Ishikawa (cell line): ENCODE measurements at regions not wholly inside any gene's neighbourhood (a gene's known extent, or its start where the extent isn't known, plus 50 kb on each side); places are given as distances from the start of the nearest gene placed in this dataset.

Experiments used
- CEBPB ChIP-seq: IDR thresholded peaks from 2 replicates; pipeline ENCODE4 v1.6.1; 2012
- CREB1 ChIP-seq: IDR thresholded peaks from 2 replicates; pipeline ENCODE4 v1.6.1; 2012; ENCODE audit warnings: low read depth
- EGR1 ChIP-seq: IDR thresholded peaks from 2 replicates; pipeline ENCODE4 v1.6.1; 2012
- EP300 ChIP-seq: IDR thresholded peaks from 2 replicates; pipeline ENCODE4 v1.6.1; 2012; ENCODE audit warnings: borderline replicate concordance
- FOXM1 ChIP-seq: IDR thresholded peaks from 2 replicates; pipeline ENCODE4 v1.6.1; 2012; ENCODE audit warnings: low read depth, borderline replicate concordance
- NFIC ChIP-seq: IDR thresholded peaks from 2 replicates; pipeline ENCODE4 v1.6.1; 2012
- RAD21 ChIP-seq: IDR thresholded peaks from 2 replicates; pipeline ENCODE4 v1.6.1; 2012; ENCODE audit warnings: low read depth
- TAF1 ChIP-seq: IDR thresholded peaks from 2 replicates; pipeline ENCODE4 v1.6.1; 2012; ENCODE audit warnings: low read depth, mild to moderate bottlenecking
- TCF12 ChIP-seq: IDR thresholded peaks from 2 replicates; pipeline ENCODE4 v1.6.1; 2012; ENCODE audit warnings: low read depth
- TEAD4 ChIP-seq: IDR thresholded peaks from 2 replicates; pipeline ENCODE4 v1.6.1; 2012
- YY1 ChIP-seq: IDR thresholded peaks from 2 replicates; pipeline ENCODE4 v1.6.1; 2012; ENCODE audit warnings: low read depth
- ZBTB7A ChIP-seq: IDR thresholded peaks from 2 replicates; pipeline ENCODE4 v1.6.1; 2012; ENCODE audit warnings: low read depth
- TF ChIP-seq, protein P1 (sequence below): IDR thresholded peaks from 2 replicates; pipeline ENCODE4 v1.6.1; 2012
- TF ChIP-seq, protein P2 (sequence below): IDR thresholded peaks from 2 replicates; pipeline ENCODE4 v1.6.1; 2012; ENCODE audit warnings: low read depth, mild to moderate bottlenecking
- TF ChIP-seq, protein P3 (sequence below): IDR thresholded peaks from 2 replicates; pipeline ENCODE4 v1.6.1; 2012

DNA sequence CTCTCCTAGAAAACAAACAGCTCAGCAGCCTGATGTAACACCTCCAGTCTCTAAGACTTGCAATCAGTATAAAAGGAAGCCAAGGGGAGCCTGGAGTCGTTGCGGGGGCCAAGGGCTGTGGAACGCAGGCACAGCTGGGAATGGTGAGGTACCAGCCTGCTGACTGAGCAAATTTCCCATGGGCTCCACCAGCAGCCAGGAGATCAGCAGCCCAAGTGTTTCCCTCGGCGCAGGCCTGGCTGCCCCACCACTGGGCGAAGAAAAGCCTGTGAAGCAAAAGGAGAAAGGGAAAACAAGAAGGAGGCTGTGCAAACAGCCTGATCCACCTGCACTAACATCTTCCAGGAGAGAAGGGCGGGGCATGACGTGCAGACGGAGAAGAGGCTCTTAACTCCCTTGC lies 155.3 kb downstream of the SHQ1 start:
- no peak for TF ChIP-seq TCF12
- TF ChIP-seq TEAD4, result no peak
- no peak for TF ChIP-seq EGR1
- no peak for TF ChIP-seq EP300
- TF ChIP-seq, protein P1, sequence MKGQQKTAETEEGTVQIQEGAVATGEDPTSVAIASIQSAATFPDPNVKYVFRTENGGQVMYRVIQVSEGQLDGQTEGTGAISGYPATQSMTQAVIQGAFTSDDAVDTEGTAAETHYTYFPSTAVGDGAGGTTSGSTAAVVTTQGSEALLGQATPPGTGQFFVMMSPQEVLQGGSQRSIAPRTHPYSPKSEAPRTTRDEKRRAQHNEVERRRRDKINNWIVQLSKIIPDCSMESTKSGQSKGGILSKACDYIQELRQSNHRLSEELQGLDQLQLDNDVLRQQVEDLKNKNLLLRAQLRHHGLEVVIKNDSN, result no peak
- no peak for TF ChIP-seq RAD21
- TF ChIP-seq, protein P2, sequence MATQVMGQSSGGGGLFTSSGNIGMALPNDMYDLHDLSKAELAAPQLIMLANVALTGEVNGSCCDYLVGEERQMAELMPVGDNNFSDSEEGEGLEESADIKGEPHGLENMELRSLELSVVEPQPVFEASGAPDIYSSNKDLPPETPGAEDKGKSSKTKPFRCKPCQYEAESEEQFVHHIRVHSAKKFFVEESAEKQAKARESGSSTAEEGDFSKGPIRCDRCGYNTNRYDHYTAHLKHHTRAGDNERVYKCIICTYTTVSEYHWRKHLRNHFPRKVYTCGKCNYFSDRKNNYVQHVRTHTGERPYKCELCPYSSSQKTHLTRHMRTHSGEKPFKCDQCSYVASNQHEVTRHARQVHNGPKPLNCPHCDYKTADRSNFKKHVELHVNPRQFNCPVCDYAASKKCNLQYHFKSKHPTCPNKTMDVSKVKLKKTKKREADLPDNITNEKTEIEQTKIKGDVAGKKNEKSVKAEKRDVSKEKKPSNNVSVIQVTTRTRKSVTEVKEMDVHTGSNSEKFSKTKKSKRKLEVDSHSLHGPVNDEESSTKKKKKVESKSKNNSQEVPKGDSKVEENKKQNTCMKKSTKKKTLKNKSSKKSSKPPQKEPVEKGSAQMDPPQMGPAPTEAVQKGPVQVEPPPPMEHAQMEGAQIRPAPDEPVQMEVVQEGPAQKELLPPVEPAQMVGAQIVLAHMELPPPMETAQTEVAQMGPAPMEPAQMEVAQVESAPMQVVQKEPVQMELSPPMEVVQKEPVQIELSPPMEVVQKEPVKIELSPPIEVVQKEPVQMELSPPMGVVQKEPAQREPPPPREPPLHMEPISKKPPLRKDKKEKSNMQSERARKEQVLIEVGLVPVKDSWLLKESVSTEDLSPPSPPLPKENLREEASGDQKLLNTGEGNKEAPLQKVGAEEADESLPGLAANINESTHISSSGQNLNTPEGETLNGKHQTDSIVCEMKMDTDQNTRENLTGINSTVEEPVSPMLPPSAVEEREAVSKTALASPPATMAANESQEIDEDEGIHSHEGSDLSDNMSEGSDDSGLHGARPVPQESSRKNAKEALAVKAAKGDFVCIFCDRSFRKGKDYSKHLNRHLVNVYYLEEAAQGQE, result no peak
- TF ChIP-seq CEBPB, result no peak
- no peak for TF ChIP-seq FOXM1
- no peak for TF ChIP-seq YY1
- no peak for TF ChIP-seq CREB1
- no peak for TF ChIP-seq NFIC

DNA sequence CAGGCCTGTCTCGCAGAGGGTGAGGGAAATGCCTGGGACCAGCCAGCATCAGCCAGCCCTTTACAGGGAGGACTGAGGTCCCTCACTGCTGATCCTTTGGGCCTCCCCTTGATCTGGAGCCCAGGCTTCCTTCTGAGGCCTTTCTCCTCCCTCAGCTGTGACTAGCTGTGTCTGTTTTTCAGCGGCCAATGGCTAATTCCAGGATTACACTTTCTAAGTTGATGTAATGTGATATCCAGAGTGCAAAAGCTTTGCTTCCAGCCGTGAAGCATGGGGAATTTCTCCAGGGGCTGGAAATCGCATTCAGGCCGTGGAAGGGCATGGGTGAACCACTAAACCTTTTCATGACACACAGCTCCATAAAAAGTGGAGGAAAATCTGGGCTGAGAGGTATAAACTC lies 157.6 kb downstream of the SHQ1 start:
- no peak for TF ChIP-seq TAF1
- TF ChIP-seq RAD21, result no peak
- TF ChIP-seq CEBPB, result no peak
- no peak for TF ChIP-seq TEAD4
- TF ChIP-seq TCF12, result no peak
- TF ChIP-seq NFIC, result no peak
- TF ChIP-seq ZBTB7A, result no peak
- TF ChIP-seq, protein P3, sequence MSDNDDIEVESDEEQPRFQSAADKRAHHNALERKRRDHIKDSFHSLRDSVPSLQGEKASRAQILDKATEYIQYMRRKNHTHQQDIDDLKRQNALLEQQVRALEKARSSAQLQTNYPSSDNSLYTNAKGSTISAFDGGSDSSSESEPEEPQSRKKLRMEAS, result no peak
- TF ChIP-seq FOXM1, result no peak
- TF ChIP-seq, protein P1, result no peak
- no peak for TF ChIP-seq EP300
- TF ChIP-seq, protein P2, result no peak
- TF ChIP-seq EGR1, result no peak
- TF ChIP-seq CREB1, result no peak
- TF ChIP-seq YY1, result no peak

DNA sequence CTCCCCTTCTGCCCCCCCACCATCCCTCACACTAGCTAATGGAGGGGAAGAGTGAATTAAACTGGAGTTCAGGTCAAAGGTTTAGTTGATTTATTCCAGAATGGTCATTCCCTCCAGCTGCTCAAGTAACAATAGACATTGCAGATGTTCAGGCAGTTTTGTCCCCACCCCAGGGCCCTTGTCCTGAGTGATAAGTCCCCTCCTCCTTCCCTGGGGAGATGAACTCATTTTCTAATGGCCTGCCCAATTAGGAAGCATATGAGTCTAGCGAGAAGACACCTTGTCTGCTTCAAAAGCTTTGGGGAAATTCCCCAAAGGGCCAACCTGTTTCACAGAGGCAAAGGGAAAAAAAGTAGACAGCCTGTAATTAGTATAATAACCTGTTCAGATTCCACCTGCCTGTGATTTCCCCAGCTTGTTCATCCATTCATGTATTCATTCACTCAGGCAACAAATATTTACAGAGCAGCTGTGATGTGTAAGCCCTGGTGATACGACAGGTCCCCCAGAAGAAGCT lies 165.3 kb downstream of the SHQ1 start:
- TF ChIP-seq, protein P2, result no peak
- TF ChIP-seq RAD21, result no peak
- TF ChIP-seq, protein P3, result no peak
- TF ChIP-seq, protein P1, result no peak
- TF ChIP-seq ZBTB7A, result no peak
- TF ChIP-seq CEBPB, result no peak
- TF ChIP-seq TCF12, result no peak
- TF ChIP-seq EP300, result no peak
- no peak for TF ChIP-seq CREB1
- no peak for TF ChIP-seq NFIC
- no peak for TF ChIP-seq YY1

DNA sequence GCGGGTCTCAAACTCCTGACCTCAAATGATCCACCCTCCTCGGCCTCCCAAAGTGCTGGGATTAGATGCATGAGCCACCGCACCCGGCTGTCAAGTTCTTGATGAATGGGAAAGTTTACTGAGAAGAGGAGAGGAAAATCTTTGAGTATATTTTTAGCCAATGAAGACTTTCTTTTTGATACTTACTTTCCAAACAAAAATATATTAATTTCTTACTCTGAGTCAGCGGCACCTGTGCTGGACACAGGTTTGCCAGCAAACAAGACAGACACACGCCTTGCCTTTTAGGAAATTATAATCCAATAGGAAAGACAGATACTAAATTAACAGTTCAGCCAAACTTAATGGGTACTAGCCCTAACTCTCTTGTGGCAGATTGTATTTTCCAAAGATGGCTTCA lies 166.6 kb downstream of the SHQ1 start:
- TF ChIP-seq TEAD4 (no peak), RAD21 (no peak), CREB1 (no peak), TCF12 (no peak), EGR1 (no peak), ZBTB7A (no peak), EP300 (no peak), TAF1 (no peak), FOXM1 (no peak)
- TF ChIP-seq, protein P3, result no peak
- TF ChIP-seq, protein P1, result no peak
